ENCODE measurements at regions not wholly inside any gene's neighbourhood (a gene's known extent, or its start where the extent isn't known, plus 50 kb on each side); places are given as distances from the start of the nearest gene placed in this dataset.

- intact Hi-C loops (cut with micrococcal nuclease), result no loop called here
- H3K9ac ChIP-seq (ENCODE audit: low read length), result no peak overlapping the region
- no peaks in the 10 kb centered on the region for H3K4me1 Mint-ChIP-seq
- TF ChIP-seq CTCF (IDR thresholded peaks at IDR 0.05) (no peak), EZH2 (IDR thresholded peaks at IDR 0.05; ENCODE audit: borderline replicate concordance, insufficient read depth, low read depth, low read length, poor library complexity, severe bottlenecking) (no peak)
- DNase-seq, result no peak
- H2AFZ ChIP-seq (ENCODE audit: insufficient read depth, low read depth, low read length, poor library complexity, severe bottlenecking), result no peak overlapping the region
- WGBS (ENCODE audit: insufficient coverage), result 93% methylated on average over 4 of the region's 9 CpGs
- H3K27me3 Mint-ChIP-seq, result no peaks in the 10 kb centered on the region
- no peak overlapping the region for H3K4me2 ChIP-seq (replicated peaks; ENCODE audit: low read depth, low read length, poor library complexity, severe bottlenecking)
- ChIA-PET CTCF (no interaction called here), POLR2A (no interaction called here)
- no peak for ATAC-seq (ENCODE audit: low read depth)
- no peaks in the 10 kb centered on the region for H3K27me3 ChIP-seq (replicated peaks in 1 of 4; ENCODE audit: control extremely low read depth in 1 of 4, control insufficient read depth in 3 of 4, insufficient read depth in 4 of 4, low read length in 3 of 4)
- H3K27ac ChIP-seq (ENCODE audit: low read length in 2 of 2), result no peak overlapping the region
- no peaks in the 10 kb centered on the region for H3K36me3 ChIP-seq (replicated peaks in 1 of 2; ENCODE audit: control extremely low read depth in 1 of 2, control insufficient read depth in 1 of 2, extremely low read depth in 1 of 2, insufficient read depth in 2 of 2, low read length in 1 of 2)
- H3K27ac Mint-ChIP-seq, result no peak overlapping the region
- H4K20me1 ChIP-seq (ENCODE audit: control insufficient read depth, insufficient read depth, low read length, poor library complexity, severe bottlenecking), result no peaks in the 10 kb centered on the region
- no peaks in the 10 kb centered on the region for H3K9me3 Mint-ChIP-seq (ENCODE audit: insufficient read depth)
- no peaks in the 10 kb centered on the region for H3K4me1 ChIP-seq (ENCODE audit: control insufficient read depth in 2 of 2, insufficient read depth in 2 of 2, low read length in 2 of 2)
- H3K79me2 ChIP-seq (ENCODE audit: control insufficient read depth, insufficient read depth, low read length), result no peaks in the 10 kb centered on the region
- H3K9me3 ChIP-seq (ENCODE audit: control extremely low read depth in 1 of 3, control insufficient read depth in 2 of 3, insufficient read depth in 1 of 3, low read length in 2 of 3), result no peaks in the 10 kb centered on the region
- H3K4me3 ChIP-seq (ENCODE audit: control extremely low read depth in 1 of 5, extremely low read depth in 1 of 5, insufficient read depth in 1 of 5, low read depth in 2 of 5, low read length in 4 of 5), result no peak overlapping the region
- H3K4me3 Mint-ChIP-seq, result no peak overlapping the region
Observed at GRCh38 chr9:102514541-102514940, 480.6 kb upstream of the CYLC2 start.

DNA sequence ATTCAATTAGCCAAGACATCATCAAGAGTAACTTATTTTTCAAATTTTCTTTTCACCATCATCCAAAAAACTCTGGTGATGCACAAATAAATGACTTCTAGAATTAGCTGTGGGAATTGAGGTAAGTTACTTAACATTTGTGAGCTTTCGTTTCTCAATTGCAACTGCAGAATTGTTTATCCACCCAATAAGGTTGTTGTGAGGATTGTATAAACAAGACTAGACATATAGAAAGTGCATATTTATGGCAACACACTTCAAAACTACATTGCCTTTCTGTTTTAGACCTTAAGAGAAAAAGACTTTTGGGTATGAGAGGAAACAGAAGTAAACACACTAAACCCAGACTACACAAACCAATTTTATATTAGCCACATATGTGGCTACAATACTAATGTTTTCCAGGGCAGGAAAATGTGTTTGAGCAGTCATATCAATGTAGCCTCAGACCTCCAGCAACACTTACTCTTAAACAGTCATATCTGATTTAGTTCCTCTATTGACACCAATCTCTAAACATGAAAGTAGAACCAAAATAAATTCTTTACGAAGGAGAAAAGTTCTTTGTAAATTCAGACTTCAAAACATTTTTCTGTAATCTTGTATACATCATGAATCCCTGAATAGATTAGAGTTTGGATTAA lies 488.0 kb upstream of the CYLC2 start:
- H3K27ac ChIP-seq (ENCODE audit: low read length in 2 of 2), result no peak overlapping the region
- H3K9me3 ChIP-seq (ENCODE audit: control extremely low read depth in 1 of 3, control insufficient read depth in 2 of 3, insufficient read depth in 1 of 3, low read length in 2 of 3), result no peaks in the 10 kb centered on the region
- no peaks in the 10 kb centered on the region for H3K27me3 Mint-ChIP-seq
- DNase-seq (no peak), ATAC-seq (ENCODE audit: low read depth) (no peak)
- no peak overlapping the region for H3K4me3 Mint-ChIP-seq
- no peaks in the 10 kb centered on the region for H3K27me3 ChIP-seq (replicated peaks in 1 of 4; ENCODE audit: control extremely low read depth in 1 of 4, control insufficient read depth in 3 of 4, insufficient read depth in 4 of 4, low read length in 3 of 4)
- no peak overlapping the region for H3K4me3 ChIP-seq (ENCODE audit: control extremely low read depth in 1 of 5, extremely low read depth in 1 of 5, insufficient read depth in 1 of 5, low read depth in 2 of 5, low read length in 4 of 5)
- no peak overlapping the region for H3K27ac Mint-ChIP-seq
- no peaks in the 10 kb centered on the region for H3K9me3 Mint-ChIP-seq (ENCODE audit: insufficient read depth)
- H3K4me1 Mint-ChIP-seq, result no peaks in the 10 kb centered on the region
- H3K4me1 ChIP-seq (ENCODE audit: control insufficient read depth in 2 of 2, insufficient read depth in 2 of 2, low read length in 2 of 2), result no peaks in the 10 kb centered on the region
- POLR2A ChIA-PET, result no interaction called here
- H3K36me3 ChIP-seq (replicated peaks in 1 of 2; ENCODE audit: control extremely low read depth in 1 of 2, control insufficient read depth in 1 of 2, extremely low read depth in 1 of 2, insufficient read depth in 2 of 2, low read length in 1 of 2), result no peaks in the 10 kb centered on the region
- H3K4me2 ChIP-seq (replicated peaks; ENCODE audit: low read depth, low read length, poor library complexity, severe bottlenecking), result no peak overlapping the region
- H2AFZ ChIP-seq (ENCODE audit: insufficient read depth, low read depth, low read length, poor library complexity, severe bottlenecking), result no peak overlapping the region
- H4K20me1 ChIP-seq (ENCODE audit: control insufficient read depth, insufficient read depth, low read length, poor library complexity, severe bottlenecking), result no peaks in the 10 kb centered on the region
- no peak overlapping the region for H3K9ac ChIP-seq (ENCODE audit: low read length)
- CTCF ChIA-PET, result no interaction called here
- no peaks in the 10 kb centered on the region for H3K79me2 ChIP-seq (ENCODE audit: control insufficient read depth, insufficient read depth, low read length)
- intact Hi-C loops (cut with micrococcal nuclease), result no loop called here
- no CpG with 5 or more reads among the region's 2 CpGs for WGBS (ENCODE audit: insufficient coverage)
- TF ChIP-seq CTCF (IDR thresholded peaks at IDR 0.05) (no peak), EZH2 (IDR thresholded peaks at IDR 0.05; ENCODE audit: borderline replicate concordance, insufficient read depth, low read depth, low read length, poor library complexity, severe bottlenecking) (no peak)

Measured in B cell (primary cell).